ENCODE measurements at regions not wholly inside any gene's neighbourhood (a gene's known extent, or its start where the extent isn't known, plus 50 kb on each side); places are given as distances from the start of the nearest gene placed in this dataset.
"Not testable (repeated sequence)": the region's sequence is repeated elsewhere in the genome, so short reads cannot be mapped to it uniquely, and the experiment has no call there.

- DNase-seq (ENCODE audit: low read depth), result no peak
Observed at GRCh38 chr3:13248640-13249039, 171.5 kb downstream of the NUP210 start.

DNA sequence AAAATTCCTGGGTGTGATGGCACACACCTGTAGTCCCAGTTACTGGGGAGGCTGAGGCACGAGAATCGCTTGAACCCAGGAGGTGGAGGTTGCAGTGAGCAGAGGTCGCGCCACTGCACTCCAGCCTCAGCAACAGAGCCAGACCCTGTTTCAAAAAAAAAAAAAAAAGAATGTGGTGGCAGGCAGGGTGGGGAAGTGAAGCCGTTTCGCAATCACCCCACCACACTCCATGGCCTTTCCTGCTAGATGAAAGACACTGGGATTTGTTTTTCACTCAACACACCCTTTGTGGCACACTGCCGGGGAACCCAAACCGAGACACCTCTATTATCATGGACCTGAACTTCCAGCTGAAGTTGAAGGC lies 172.4 kb upstream of the IQSEC1 start:
- no peak for DNase-seq (ENCODE audit: low read depth)

DNA sequence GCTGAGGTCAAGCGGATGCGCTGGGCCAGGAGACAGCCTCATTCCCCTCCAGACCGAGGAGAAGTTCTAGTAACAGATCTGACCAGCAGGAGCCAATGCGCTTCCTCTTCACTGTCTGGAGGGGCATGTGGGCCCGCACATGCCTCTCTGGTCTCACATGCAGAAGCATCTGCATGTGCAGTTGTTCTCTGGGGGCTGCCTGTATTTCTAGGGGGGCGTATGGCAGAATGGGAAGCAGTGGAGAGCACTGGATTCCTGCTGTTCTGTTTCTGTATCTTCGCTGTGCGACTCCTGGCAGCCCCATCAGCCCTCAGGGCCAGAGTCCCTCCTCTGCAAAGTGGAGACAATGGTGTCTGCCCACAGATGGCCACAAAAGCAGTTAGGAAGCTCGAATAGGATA lies 170.4 kb upstream of the IQSEC1 start:
- no peak for DNase-seq (ENCODE audit: low read depth)

DNA sequence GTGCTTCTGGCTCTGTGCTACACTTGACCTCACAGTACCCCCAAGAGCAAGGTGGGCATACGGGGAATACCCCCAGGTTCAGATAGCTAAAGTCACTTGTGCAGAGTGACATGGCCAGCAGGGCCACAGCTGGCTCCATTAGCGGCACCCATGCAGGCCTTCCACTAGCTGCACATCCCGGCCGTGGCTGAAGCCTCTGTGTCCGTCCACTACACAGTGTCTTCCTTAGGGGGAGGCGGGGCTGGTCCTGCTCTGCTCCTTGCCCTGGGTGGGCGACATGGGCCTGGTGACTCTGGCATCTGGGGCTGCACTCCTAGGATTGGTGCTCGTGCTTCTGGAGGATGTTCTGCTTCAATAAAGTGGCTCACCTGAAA lies 169.1 kb upstream of the IQSEC1 start:
- DNase-seq (ENCODE audit: low read depth), result no peak

DNA sequence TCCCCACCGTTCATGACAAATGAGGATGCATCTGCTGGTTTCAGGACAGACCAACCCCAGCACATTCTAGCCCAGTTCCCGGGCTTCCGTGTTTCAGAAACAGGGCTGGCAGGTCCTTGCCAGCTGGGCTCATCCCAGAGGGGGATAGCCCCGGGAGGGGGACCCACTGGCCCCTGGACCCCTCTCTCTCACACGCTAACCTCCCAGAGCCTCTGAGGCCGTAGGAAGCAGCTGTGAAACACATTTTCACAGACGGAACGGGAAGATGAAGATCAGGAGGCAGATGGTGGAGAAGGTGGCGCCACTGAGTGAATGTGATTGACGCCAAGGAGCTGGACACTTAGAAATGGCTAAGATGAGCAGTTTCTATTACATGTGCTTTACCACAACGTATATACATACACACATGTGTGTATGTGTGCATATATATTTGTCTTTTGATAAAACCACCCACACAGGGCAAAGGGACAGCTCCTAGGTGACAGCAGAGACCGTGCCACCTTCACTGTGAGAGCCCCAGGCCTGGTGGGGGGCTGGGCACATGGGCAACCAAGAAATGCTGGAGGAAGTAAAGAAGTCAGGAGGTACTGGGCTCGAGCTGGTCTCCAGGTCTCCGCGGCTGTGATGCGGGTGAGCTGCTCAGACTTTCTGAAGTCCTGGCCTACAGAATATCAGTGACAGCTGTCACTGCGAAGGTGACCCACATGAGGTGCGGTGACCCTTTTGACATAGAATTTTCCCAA lies 168.6 kb upstream of the IQSEC1 start:
- DNase-seq (ENCODE audit: low read depth), result no peak

GRCh38 chr3:13240928-13241618 lies 167.8 kb upstream of the IQSEC1 start:
- DNase-seq (ENCODE audit: low read depth), result no peak

- DNase-seq (ENCODE audit: low read depth), result no peak
Observed at GRCh38 chr3:13239467-13239760, 166.2 kb upstream of the IQSEC1 start.

DNA sequence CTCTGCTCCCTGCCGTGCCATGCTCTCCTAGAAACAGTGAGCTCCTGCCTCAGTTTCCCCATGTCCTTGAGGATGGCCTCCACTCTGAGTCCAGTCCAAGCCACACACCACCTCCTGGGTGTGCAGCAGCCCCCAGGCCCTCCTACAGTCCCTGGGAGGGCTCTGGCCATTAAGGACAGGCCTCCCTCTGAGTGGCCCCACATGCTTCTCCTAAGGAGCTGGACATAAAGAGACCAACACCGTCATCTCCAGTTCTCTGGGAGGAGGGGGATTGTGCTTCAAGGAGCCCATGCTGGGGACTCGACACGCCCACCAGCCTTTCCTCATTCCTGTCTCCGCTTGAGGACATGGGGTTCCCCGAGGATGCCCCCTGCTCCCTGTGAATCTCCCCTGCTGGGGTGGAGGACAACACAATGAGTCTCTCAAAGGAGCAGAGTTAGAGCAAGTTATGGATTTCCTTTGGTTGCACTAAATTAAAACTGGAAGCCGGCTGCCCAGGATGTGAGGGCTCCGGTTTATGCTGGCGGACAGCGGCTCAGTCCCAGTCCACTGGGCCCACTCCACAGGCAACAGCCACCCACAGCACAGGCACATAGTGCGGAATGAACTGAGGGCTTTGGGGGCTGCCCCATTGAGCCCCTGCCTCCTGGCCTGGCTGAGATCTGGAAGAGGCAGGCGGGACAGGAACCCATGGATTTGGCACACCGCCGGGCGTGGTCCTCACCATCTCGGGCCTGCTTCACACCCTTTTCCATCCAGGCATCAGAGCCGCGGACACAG lies 165.6 kb upstream of the IQSEC1 start:
- DNase-seq (ENCODE audit: low read depth), result no peak

DNA sequence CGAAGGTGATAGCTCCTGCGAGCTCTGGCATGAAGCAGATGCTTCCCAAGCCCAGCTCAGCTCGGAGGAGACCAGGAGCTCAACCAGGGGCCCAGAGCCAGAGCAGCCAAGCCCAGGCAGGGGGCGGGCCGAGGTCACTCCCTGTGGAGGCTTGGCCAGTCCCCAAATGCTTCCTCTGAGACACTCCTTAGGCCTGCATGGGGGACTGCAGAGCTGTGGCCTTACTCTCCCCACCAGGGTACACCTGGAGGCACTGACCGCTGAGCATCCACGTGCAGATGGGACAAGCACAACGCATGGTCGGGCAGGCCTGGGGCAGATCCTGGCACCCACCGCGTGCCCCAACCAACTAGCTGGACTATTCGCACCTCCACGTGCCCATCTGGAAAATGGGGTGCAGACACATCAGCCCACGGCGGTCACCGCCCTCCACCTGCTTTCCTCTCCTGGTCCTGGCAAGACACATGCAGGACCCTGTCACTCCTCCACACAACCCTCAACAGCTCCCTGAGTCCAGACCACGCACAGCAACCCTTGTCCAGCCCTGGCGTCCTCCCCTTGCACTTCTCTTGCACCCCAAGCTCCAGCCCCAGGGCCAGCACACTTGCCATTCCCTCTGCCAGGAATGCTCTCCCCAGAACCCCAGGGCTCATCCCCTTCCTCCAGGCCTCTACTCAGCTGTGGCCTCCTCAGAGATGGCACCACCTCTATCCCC lies 164.7 kb upstream of the IQSEC1 start:
- no peak for DNase-seq (ENCODE audit: low read depth)

DNA sequence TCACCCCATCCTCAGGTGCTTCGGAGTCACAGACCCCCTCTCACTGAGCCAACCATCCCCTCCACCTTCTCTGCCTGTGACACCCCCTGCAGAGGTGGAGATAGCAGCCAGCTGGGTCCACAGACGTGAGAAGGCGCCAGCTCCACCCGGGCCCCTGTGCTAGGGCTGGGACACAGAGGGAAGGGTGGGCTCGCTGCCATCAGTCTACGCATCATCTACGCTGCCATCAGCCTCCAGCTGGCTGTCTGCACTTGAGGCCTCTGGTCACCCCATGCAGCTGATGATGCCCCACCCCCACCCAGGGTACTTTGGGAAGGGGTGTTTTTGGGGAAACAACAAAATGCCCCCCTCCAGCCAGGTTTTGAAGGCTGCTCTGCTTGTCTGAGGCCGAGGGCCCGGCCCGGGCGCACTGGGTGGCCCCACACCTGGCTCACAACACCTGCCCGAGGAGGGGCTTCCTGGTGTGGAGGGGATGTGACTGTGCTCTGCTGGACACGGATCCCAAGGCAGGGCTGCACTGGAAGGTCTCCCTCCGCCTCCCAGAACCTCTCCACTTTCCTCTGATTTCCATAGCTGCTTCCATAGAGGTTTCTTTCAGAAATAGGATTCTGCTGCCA lies 163.4 kb upstream of the IQSEC1 start:
- DNase-seq (ENCODE audit: low read depth), result no peak

DNA sequence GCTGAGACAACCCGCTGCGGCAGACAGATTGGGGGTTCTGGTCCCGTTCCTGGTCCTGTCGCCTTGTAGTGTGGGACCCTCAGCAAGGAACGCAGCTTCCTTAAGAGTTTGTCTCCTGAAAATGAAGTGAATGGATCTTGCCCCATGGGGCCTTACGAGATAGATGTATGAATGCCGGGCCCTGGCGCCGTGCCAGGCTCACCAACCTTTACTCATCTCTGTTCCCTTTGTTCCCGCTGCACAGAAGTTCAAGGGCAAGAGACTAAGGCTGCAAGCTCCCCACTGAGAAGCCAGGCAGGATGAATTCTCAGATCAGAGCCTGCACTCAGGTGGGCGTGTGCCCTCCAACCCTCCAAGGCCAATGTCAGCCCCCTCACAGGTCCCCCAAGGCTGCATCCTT lies 162.7 kb upstream of the IQSEC1 start:
- no peak for DNase-seq (ENCODE audit: low read depth)

DNA sequence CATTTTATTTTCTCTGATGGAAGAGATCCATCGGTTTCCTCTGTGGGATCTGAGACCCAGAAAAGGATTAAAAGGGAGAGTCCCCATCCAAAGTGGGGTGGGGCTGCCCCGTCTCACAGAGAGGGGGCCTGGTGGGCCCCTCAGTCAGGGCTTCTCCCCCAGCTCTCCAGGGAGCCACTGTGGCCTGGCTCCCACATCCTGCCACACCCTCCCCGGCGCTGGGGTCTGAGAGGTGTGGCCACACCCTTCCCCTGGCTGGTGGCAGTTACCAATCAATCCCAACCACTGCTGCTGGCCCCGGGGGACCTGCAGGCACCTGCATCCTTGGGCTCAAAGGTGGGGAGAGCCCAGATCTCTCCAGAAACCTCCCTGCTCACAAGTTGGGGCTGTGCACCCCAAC lies 161.8 kb upstream of the IQSEC1 start:
- DNase-seq (ENCODE audit: low read depth), result no peak

DNA sequence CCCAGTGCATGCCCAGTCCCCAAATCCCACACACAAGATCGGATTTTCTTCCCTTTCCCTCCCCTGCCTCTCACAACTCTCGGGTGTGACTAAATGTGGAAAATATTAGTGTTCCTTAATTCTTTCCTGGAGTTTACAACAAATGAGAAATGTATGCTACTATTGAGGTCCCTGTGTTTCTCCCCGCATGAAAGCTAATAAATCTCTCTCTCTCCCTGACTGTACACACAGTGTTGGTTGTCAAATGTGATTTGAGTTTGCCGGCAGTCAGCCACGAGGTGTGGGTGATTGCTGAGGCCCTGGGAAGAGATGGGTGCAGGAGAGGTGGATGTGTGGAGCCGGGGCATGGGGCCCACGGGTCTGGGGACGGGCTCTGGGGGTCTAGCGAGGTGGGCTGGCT lies 161.4 kb upstream of the IQSEC1 start:
- no peak for DNase-seq (ENCODE audit: low read depth)

DNA sequence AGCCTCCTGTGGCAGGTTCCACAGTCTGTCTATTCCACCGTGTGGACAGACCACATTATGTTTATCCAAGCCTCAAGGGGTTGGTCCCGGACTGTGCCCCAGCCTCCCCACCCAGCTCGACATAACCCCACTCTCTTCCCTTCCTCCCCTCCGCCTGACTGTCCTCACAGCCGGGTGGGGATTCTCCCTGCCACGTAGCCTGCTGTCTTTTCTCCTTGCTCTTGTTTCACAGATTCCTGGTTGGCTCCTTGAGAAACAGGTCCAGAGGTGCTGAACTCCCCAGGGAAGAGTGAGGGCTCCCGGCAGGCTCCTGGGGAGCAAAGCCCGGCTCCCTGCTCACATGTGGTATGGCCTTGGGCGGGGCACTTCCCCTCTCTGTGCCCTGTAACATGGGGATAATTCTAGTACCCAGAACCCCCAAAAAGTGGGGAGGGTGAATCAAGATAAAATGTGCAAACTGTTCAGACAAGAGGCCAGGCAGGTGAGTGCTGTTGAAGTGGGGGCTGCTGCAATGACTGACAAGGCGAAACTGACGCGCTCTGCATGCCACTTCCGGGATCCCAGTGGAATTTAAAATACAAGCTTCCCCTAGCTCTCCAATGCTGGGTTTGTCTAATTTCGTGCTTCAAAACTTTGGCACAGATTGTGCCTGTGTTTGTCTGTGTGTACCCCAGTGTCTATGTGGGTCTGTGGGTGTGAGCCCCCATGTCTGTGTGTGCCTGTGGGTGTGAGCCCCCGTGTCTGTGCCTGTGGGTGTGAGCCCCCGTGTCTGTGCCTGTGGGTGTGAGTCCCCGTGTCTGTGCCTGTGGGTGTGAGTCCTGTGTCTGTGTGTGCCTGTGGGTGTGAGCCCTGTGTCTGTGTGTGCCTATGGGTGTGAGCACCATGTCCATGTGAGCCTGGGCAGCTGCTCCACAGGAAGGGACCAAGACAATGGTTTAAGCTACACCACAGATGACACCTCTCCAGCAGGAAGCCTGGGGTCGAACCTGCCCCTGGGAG lies 160.6 kb upstream of the IQSEC1 start:
- no peak for DNase-seq (ENCODE audit: low read depth)

GRCh38 chr3:13231781-13232666 lies 158.8 kb upstream of the IQSEC1 start:
- DNase-seq (ENCODE audit: low read depth), result no peak

DNA sequence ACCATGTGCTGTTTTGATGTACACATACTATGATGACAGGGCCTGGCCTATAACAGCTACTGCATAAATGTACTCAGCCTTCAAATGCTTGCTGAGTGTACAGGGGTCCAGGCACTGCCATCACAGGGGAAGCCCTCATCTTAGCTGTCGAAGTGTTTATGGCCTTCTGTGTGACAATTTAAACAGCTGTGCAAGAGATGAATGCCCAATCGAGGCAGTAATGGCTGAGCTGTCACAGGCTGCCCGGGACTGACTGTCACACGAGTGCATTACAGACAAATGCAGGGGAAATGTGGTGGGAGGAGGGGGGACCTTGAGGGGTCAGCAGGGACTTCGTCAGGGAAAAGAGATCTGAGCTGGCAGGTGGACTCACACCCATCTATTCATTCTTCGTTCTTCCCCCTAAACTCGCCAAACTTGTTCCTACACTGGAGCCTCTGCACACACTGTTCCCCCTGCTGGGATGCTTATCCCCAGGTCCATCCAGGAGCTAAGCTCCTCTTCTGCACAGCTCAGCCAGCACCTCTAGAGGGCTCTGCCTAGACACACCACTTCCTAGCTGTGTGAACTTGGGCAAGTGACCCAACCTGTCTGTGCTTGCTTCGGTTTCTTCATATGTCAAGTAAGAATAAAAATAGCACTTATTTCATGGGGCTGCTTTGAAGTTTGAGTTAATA lies 156.2 kb upstream of the IQSEC1 start:
- no peak for DNase-seq (ENCODE audit: low read depth)

DNA sequence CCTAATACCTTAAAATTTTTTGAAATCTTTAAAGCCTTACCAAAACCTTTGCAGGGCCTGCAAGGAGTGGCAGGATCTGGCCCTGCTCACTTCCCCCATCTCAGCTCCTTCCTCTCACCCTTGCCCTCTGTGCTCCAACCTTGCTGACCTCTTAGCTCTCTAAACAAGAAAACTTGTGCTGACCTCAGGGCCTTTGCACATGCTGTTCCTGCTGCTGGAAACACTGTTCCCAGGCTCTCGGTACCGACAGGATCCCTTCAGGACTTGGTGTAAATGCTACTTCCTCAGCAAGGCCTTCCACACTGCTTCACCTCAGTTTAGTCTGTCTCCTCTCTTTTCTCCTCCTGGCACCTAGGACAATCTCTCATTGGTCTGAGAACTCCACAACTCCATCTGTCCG lies 155.4 kb upstream of the IQSEC1 start:
- DNase-seq (ENCODE audit: low read depth), result no peak

GRCh38 chr3:13228169-13228568 lies 154.9 kb upstream of the IQSEC1 start:
- not testable (repeated sequence) for DNase-seq (ENCODE audit: low read depth)
